Effector memory CD8-positive, alpha-beta T cell (primary cell): ENCODE measurements at regions not wholly inside any gene's neighbourhood (a gene's known extent, or its start where the extent isn't known, plus 50 kb on each side); places are given as distances from the start of the nearest gene placed in this dataset.
"Not testable (repeated sequence)": the region's sequence is repeated elsewhere in the genome, so short reads cannot be mapped to it uniquely, and the experiment has no call there.

ENCODE experiments used
- ATAC-seq: fragments of 150-1000 bp; cut with Tn5 transposase; replicated peaks from 2 replicates; pipeline ENCODE4 v1.10.0; 2021; ENCODE audit warnings: mild to moderate bottlenecking, moderate library complexity
- DNase-seq, 3 experiments: peaks; one replicate each; pipeline ENCODE4 v3.0.0; 2021
- H3K27ac Mint-ChIP-seq, 2 donors: one replicate each; pipeline ENCODE4 v1.8.0; 2022; ENCODE audit warnings: mild to moderate bottlenecking in 2 of 2, mixed read lengths in 2 of 2, moderate library complexity in 2 of 2
- H3K27me3 Mint-ChIP-seq, 2 donors: one replicate each; pipeline ENCODE4 v1.8.0; 2022; ENCODE audit warnings: mixed read lengths in 2 of 2
- H3K36me3 Mint-ChIP-seq: one replicate; pipeline ENCODE4 v1.8.0; 2022; ENCODE audit warnings: mild to moderate bottlenecking, moderate library complexity, mixed read lengths; ENCODE audit not compliant: insufficient read depth
- H3K4me1 Mint-ChIP-seq, 2 donors: one replicate each; pipeline ENCODE4 v1.8.0; 2022; ENCODE audit warnings: low read depth in 2 of 2, mixed read lengths in 2 of 2
- H3K4me3 Mint-ChIP-seq, 2 donors: one replicate each; pipeline ENCODE4 v1.8.0; 2022; ENCODE audit warnings: mild to moderate bottlenecking in 2 of 2, mixed read lengths in 2 of 2, moderate library complexity in 2 of 2
- H3K9me3 Mint-ChIP-seq, 2 donors: one replicate each; pipeline ENCODE4 v1.8.0; 2022; ENCODE audit warnings: mixed read lengths in 2 of 2

DNA sequence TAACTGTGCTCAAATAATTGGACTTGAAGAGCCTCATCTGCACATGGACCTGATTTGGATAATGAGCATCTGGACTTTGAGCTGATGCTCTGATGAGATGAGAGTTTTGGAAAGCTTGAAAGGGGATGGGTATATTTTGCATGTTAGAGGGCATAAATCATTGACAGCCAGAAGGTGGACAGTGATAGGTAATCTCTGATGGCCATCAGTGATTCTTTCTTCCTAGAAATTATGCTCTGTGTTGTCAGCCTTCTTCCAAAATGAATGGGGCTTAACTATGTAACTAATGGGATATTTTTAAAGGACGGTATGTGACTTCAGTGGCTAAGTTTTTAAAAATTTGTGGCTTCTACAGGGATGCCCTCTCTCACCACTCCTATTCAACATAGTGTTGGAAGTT is 334.0 kb downstream of the PTTG2 start:
- no peaks in the 10 kb centered on the region for H3K4me1 Mint-ChIP-seq
- H3K36me3 Mint-ChIP-seq = no peaks in the 10 kb centered on the region
- H3K4me3 Mint-ChIP-seq = no peak overlapping the region
- peaks cover 8 to 16% of the 10 kb centered on the region in 2 donors for H3K9me3 Mint-ChIP-seq
- no peak for DNase-seq
- H3K27ac Mint-ChIP-seq = no peak overlapping the region
- H3K27me3 Mint-ChIP-seq = peaks cover 0 to 12% of the 10 kb centered on the region in 2 donors
- ATAC-seq = no peak

DNA sequence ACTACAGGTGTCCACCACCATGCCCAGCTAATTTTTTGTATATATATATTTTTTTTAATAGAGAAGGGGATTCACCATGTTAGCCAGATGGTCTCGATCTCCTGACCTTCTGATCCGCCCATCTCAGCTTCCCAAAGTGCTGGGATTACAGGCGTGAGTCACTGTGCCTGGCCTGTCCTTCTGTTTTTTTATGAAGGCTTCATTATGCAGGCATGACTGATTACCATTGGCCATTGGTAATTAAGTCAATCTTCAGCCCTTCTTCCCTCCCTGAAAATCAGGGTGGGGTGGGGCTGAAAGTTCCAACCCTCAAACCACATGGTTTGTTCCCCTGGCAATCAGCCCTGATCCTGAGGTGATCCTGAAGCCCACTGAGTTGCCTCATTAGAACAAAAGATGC is 336.9 kb downstream of the PTTG2 start:
- no peak overlapping the region for H3K27ac Mint-ChIP-seq
- H3K9me3 Mint-ChIP-seq = peaks cover 11 to 30% of the 10 kb centered on the region in 2 donors
- DNase-seq = no peak
- no peaks in the 10 kb centered on the region for H3K36me3 Mint-ChIP-seq
- H3K27me3 Mint-ChIP-seq = peaks cover 0 to 8% of the 10 kb centered on the region in 2 donors
- no peak overlapping the region for H3K4me3 Mint-ChIP-seq
- ATAC-seq = no peak
- H3K4me1 Mint-ChIP-seq = no peaks in the 10 kb centered on the region

DNA sequence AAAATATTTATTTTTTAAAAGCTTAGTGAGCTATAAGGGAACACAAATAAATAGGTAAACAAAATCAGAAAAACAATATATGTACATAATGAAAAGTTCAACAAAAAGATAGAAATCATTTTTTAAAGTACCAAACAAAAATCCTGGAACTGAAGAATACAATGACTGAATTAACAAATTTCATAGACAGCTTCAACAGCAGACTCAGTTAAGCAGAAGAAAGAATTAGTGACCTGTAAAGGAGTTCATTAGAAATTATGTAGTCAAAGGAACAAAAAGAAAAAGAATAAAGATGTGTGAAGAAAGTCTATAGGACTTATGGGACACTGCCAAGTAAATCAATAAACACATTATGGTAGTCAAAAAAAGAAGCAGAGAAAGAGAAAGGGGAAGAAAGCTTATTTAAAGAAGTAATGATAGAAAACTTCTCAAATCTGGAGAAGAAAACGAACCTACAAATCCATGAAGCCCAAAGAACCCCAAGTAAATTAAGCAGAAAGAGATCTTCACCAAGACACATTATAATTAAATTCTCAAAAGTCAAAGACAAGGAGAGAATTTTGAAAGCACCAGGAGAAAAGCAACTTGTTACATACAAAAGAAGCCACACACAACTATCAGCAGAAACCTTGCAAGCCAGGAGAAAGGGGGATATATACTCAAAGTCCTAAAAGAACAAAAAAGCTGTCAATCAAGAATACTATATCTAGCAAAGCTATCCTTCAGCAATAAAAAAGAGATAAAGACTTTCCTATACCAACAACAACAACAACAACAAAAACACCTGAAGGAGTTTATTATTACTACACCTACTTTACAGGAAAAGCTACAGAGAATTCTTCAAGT is 338.9 kb downstream of the PTTG2 start:
- no peaks in the 10 kb centered on the region for H3K27me3 Mint-ChIP-seq

GRCh38 chr4:38302910-38303309 is 342.7 kb downstream of the PTTG2 start:
- no peak overlapping the region for H3K27ac Mint-ChIP-seq
- H3K27me3 Mint-ChIP-seq = no peaks in the 10 kb centered on the region
- no peak overlapping the region for H3K4me3 Mint-ChIP-seq
- peaks cover 8 to 21% of the 10 kb centered on the region in 2 donors for H3K9me3 Mint-ChIP-seq
- peaks cover 10 to 16% of the 10 kb centered on the region in 2 donors for H3K4me1 Mint-ChIP-seq
- no peaks in the 10 kb centered on the region for H3K36me3 Mint-ChIP-seq
- DNase-seq (no peak), ATAC-seq (no peak)

More for the DNA sequence above, 338.9 kb downstream of the PTTG2 start:
- H3K27ac Mint-ChIP-seq = no peak overlapping the region
- no peaks in the 10 kb centered on the region for H3K4me1 Mint-ChIP-seq
- no peak for DNase-seq
- peaks cover 8 to 21% of the 10 kb centered on the region in 2 donors for H3K9me3 Mint-ChIP-seq
- no peak for ATAC-seq
- no peaks in the 10 kb centered on the region for H3K36me3 Mint-ChIP-seq
- H3K4me3 Mint-ChIP-seq = no peak overlapping the region

- DNase-seq, ATAC-seq, H3K27me3 Mint-ChIP-seq, H3K36me3 Mint-ChIP-seq, H3K4me3 Mint-ChIP-seq, H3K27ac Mint-ChIP-seq: not testable (repeated sequence)
- Mint-ChIP-seq H3K9me3 (peaks cover 2 to 11% of the 10 kb centered on the region in 2 donors), H3K4me1 (peaks cover 15 to 23% of the 10 kb centered on the region in 2 donors)
Observed at GRCh38 chr4:38304460-38304859, 344.3 kb downstream of the PTTG2 start.

GRCh38 chr4:38306482-38307071 is 346.4 kb downstream of the PTTG2 start:
- Mint-ChIP-seq H3K27me3 (no peaks in the 10 kb centered on the region), H3K36me3 (peaks cover 10% of the 10 kb centered on the region), H3K9me3 (no peaks in the 10 kb centered on the region), H3K4me3 (peak overlapping the region; percentile 40 to 42), H3K4me1 (peaks cover 33 to 44% of the 10 kb centered on the region in 2 donors), H3K27ac (peak overlapping the region; percentile 44 to 51)
- DNase-seq = no peak
- no peak for ATAC-seq

DNA sequence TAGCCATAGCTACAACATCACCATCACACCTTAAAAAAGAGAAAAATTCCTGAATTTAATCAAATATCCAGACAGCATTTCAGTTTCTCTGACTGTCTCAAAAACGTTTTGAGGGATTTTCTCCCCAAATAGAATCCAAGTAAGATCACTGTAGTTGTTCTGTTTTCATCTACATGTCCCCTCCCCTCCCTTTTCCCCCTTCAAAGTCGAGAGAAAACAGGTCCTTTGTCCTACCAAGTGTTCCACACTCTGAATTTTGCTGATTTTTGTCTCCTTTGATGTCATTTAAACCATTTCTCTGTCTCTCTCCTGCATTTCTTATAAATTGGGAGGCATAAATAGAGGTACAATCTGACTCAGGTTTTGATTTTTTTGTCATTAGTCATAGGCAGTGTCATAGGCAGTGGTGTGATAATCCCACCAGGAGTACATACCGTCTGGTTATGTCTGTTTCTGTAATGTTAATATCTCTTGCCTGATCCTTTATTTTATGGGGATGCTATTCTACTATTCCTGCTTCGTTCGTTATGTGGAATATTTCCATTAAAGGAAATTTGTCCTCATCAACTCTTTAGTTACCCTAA is 348.6 kb downstream of the PTTG2 start:
- no peak overlapping the region for H3K27ac Mint-ChIP-seq
- H3K4me3 Mint-ChIP-seq = no peak overlapping the region
- no peaks in the 10 kb centered on the region for H3K9me3 Mint-ChIP-seq

GRCh38 chr4:38309471-38309870 is 349.3 kb downstream of the PTTG2 start:
- ATAC-seq (no peak), DNase-seq (no peak)
- no peaks in the 10 kb centered on the region for H3K9me3 Mint-ChIP-seq
- peak overlapping the region in 1 of 2 donors; percentile 73 for H3K4me3 Mint-ChIP-seq
- H3K27ac Mint-ChIP-seq = peak overlapping the region; percentile 79 to 80
- H3K27me3 Mint-ChIP-seq = no peaks in the 10 kb centered on the region
- peaks cover 44% of the 10 kb centered on the region in 2 donors for H3K4me1 Mint-ChIP-seq
- H3K36me3 Mint-ChIP-seq = peaks cover 13% of the 10 kb centered on the region

More for the DNA sequence above, 348.6 kb downstream of the PTTG2 start:
- ATAC-seq (no peak), DNase-seq (no peak)
- Mint-ChIP-seq H3K27me3 (no peaks in the 10 kb centered on the region), H3K36me3 (peaks cover 13% of the 10 kb centered on the region), H3K4me1 (peaks cover 42 to 44% of the 10 kb centered on the region in 2 donors)

GRCh38 chr4:38310446-38311043 is 350.3 kb downstream of the PTTG2 start:
- peaks cover 13% of the 10 kb centered on the region for H3K36me3 Mint-ChIP-seq
- DNase-seq = peak; percentile 60 to 63 (median 62)

DNA sequence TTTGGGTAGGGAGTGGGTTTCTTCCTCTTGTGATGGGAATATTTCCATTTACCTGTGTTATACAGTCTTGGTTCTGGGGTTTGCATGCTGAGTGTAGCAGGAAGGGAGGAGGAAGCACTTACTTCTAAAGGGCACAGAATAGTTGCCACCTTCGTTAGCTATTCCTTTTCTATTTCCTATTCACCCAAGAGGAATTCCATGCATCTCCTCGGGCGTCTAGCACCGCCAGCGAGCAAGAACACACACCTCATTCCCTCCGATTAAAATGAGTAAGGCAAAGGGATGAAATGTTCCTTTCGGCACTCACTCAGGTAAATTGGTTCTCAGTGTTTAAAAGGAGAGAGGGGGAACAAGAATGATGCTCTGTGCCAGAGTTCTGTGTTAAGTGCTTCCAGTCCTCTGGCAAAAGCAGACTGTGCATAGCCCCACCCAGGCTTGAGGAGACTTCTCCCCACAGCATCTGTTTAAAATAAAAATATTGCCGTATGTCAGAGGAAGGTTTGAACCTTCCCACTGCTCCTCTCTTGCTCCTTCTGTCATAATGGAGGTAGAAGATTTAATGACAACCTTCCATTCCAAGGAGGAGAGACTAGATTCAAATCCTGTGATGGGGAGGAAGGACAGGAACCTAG is 351.4 kb downstream of the PTTG2 start:
- no peak for ATAC-seq
- Mint-ChIP-seq H3K27ac (peak overlapping the region; percentile 79 to 80), H3K9me3 (no peaks in the 10 kb centered on the region), H3K4me1 (peaks cover 35 to 39% of the 10 kb centered on the region in 2 donors), H3K4me3 (peak overlapping the region; percentile 73 to 76), H3K27me3 (no peaks in the 10 kb centered on the region), H3K36me3 (peaks cover 13% of the 10 kb centered on the region)
- no peak for DNase-seq

More at GRCh38 chr4:38310446-38311043, 350.3 kb downstream of the PTTG2 start:
- H3K27ac Mint-ChIP-seq = peak overlapping the region; percentile 79 to 80
- peak; percentile 93 for ATAC-seq
- peak overlapping the region; percentile 73 to 76 for H3K4me3 Mint-ChIP-seq
- H3K4me1 Mint-ChIP-seq = peaks cover 44% of the 10 kb centered on the region in 2 donors
- H3K27me3 Mint-ChIP-seq = no peaks in the 10 kb centered on the region
- H3K9me3 Mint-ChIP-seq = no peaks in the 10 kb centered on the region

DNA sequence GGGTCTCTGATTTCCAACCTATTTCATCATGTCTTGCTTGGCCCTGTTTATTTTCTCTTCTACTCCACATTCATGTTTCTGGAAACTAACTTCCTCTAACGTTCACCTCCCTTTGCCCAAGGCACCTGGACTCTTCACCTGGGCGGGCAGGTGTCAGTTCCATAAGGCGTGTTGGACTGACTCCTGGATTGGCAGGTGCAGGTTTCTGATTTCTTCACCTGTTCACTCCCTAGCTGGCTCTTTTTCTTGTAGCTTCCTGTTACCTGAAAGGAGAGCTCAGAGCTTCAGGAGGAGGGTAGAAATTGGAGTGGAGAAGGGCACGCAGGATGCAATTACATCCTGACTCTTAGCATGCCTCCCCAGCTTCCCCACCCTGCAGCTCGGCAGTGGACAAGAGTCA is 350.8 kb upstream of the KLF3 start:
- Mint-ChIP-seq H3K36me3 (peaks cover 15% of the 10 kb centered on the region), H3K4me3 (no peak overlapping the region), H3K4me1 (peaks cover 34 to 37% of the 10 kb centered on the region in 2 donors), H3K27me3 (no peaks in the 10 kb centered on the region), H3K27ac (no peak overlapping the region), H3K9me3 (no peaks in the 10 kb centered on the region)
- no peak for DNase-seq
- ATAC-seq = no peak

DNA sequence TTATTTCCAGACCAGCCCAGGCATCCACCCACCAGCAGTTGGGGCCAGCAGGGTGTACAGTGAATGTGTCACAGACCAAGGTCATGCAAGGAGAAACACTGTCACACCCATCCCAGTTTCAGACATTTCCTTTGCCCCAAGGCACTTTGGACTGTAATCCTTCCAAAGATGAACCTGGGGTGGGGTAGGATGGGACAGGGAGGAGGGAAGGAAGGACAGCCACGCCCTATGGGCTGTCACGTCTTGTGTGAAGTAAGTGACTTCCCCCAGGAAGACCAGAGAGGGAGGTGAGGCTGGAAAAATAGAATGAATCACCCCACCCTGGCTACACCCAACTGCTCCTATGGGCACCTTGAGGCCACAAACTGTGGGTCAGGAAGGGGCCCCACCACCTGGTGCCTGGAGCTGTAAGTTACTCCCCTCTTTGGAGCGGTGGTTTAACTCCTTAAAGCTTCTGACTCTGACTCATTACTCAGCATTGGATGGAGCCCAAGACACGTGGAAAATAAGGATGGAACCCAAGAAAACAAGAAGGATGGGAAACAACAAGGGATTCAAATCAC is 349.9 kb upstream of the KLF3 start:
- Mint-ChIP-seq H3K36me3 (peaks cover 19% of the 10 kb centered on the region), H3K4me3 (no peak overlapping the region), H3K27ac (peak overlapping the region in 1 of 2 donors; percentile 25), H3K27me3 (no peaks in the 10 kb centered on the region), H3K4me1 (peaks cover 38% of the 10 kb centered on the region in 2 donors), H3K9me3 (no peaks in the 10 kb centered on the region)
- ATAC-seq (no peak), DNase-seq (no peak)

- peaks cover 38 to 39% of the 10 kb centered on the region in 2 donors for H3K4me1 Mint-ChIP-seq
- H3K9me3 Mint-ChIP-seq = no peaks in the 10 kb centered on the region
- H3K27ac Mint-ChIP-seq = peak overlapping the region in 1 of 2 donors; percentile 44
- H3K27me3 Mint-ChIP-seq = no peaks in the 10 kb centered on the region
- no peak overlapping the region for H3K4me3 Mint-ChIP-seq
- ATAC-seq (no peak), DNase-seq (no peak)
- H3K36me3 Mint-ChIP-seq = peaks cover 19% of the 10 kb centered on the region
Observed at GRCh38 chr4:38314663-38315062, 349.3 kb upstream of the KLF3 start.
